HUDEP-2 (cell line): ENCODE measurements at regions not wholly inside any gene's neighbourhood (a gene's known extent, or its start where the extent isn't known, plus 50 kb on each side); places are given as distances from the start of the nearest gene placed in this dataset.
"Not testable (repeated sequence)": the region's sequence is repeated elsewhere in the genome, so short reads cannot be mapped to it uniquely, and the experiment has no call there.

Experiments
- DNase-seq, 76 experiments: peaks; one replicate each; lab custom pipeline; 2025; ENCODE audit not compliant: unreplicated experiment in 76 of 76; lab: John Stamatoyannopoulos, UW

DNA sequence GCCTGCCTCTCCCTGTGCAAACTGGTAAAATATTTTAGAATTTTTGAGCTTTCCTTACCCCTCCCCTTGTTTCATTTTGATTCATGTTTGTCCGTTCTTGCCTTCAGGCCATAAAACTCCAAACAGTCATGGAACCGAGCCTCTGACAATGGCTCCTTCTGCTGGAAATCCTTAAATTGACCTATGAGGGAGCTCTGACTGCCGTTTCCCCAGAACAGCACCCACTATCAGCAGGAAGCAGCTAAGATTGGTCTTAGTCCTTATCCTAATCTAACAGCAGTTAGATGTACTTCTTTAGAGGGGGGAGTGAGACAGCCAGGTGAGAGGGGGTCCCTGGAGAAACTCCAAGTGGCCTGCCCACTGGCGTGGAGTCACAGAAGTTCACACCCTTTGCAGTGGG is 106.7 kb downstream of the FAM174A start:
- DNase-seq: no peak

GRCh38 chr5:100643473-100643872 is 108.3 kb downstream of the FAM174A start:
- DNase-seq: no peak

DNA sequence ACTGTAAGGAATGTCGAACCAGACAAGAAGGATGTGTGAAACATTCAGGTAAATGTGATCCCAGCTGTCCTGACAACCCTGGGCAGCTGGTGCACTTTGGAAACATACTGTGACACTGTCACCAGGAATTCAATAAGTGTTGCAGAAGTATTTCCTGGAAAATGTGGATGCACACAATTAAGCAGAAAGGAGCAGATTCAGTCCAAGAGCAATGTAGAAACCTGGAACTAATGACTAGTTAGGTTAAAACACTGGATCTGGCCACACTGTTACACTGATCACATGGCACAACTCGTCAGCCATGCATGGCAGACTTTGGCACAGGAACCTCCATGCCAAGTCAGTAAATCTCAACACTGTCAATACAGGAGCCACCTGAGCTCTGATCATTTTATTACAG is 109.0 kb downstream of the FAM174A start:
- no peak for DNase-seq

DNA sequence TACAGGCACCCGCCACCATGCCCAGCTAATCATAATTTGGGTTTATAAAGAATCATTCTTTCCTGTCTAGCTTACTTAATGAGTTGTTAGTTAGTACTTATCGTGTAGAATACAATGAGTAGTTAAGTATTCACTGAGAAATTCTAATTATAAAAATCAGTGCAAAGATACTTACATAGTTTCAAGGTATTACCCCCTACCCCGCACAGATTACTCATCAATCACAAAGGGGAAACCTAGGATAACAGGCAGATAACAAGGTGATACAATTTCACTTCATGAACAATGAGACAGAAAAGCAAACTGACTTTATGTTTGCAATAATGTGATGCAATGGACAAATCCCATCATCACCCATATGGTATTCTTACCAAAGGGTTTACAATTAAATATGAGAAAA is 109.6 kb downstream of the FAM174A start:
- no peak for DNase-seq

DNA sequence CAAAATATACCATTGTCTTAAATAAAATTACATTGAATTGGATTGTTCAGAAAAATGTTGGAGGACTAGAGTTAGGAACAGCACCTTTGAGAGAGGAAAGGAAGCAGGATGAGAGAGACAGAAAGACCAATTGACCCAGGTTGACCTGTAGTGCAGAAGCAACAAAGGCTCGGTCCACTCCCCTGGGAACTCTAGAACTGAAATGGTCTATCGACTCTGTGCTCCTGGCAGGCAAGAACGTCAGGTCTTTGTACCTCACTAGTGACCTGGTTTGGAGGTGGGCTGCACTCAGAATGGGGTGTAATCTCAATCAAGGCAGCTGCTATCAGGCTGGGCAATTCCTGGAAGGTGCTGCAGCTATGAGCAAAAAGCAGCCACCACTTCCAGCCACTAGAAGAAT is 110.8 kb downstream of the FAM174A start:
- DNase-seq: no peak

DNA sequence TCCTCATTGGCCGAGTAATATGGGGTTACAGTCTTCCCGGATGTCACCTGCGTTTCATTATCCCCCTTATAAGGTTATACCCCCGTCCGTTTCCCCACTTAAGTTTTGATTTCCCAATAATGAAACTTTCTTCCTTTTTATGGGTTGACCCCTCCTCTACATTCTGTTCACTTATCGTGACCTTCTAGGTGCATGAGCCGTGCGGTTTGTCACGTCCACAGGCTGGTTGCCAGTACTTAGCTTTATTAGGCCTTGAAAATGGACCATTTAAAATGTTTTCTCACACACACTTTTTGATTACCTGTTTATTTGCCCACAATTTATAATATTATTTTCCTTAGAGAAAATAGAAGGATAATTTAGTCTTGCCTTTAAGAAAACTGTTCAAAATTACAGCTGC is 111.5 kb downstream of the FAM174A start:
- DNase-seq: no peak

GRCh38 chr5:100647461-100648230 is 112.5 kb downstream of the FAM174A start:
- DNase-seq: peak in 57 of 76 experiments; percentile 2 to 66 (median 29)

GRCh38 chr5:100654895-100655294 is 119.7 kb downstream of the FAM174A start:
- peak in 3 of 76 experiments; percentile 2 to 15 (median 7) for DNase-seq

DNA sequence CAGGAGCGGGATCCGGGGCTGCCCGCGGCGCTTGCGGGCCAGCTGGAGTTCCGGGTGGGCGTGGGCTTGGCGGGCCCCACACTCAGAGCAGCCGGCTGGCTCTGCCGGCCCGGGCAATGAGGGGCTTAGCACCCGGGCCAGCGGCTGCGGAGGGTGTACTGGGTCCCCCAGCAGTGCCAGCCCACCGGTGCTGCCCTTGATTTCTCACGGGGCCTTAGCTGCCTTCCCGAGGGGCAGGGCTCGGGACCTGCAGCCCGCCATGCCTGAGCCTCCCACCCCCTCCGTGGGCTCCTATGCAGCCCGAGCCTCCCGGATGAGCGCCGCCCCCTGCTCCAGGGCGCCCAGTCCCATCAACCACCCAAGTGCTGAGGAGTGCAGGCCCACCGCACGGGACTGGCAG is 121.6 kb downstream of the FAM174A start:
- not testable (repeated sequence) for DNase-seq

DNA sequence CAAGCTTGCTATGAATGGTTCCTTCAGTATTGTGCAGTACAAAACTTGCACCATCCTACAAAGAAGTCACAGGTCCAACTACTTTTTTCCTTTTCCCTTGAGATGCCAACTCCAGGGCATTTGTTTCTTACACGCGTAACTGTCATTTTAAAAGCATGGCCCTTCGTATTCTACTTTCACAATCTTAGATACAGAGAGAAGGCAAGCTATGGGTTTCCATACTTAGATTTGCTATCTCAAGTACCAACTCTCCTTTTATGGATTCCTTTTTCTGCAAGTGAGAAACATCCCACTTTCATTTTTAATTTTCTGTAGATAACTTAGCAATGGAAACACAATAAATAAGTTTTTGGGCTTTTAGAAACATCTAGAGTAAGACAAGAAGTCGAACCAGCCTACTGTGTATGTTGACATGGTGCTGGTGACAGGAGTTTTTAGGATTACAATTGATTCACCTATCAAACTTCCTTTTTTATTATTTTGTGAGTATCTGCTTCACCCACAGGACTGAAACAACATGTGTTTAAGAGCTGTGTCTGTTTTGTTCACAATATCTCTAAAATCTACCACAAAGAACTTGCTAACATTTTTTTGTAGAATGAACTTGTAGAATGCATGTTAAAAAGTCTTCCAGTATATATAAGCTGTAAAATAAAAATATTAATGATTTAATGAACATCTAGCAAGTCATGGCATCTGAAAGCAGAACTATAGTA is 124.1 kb downstream of the FAM174A start:
- DNase-seq: no peak

DNA sequence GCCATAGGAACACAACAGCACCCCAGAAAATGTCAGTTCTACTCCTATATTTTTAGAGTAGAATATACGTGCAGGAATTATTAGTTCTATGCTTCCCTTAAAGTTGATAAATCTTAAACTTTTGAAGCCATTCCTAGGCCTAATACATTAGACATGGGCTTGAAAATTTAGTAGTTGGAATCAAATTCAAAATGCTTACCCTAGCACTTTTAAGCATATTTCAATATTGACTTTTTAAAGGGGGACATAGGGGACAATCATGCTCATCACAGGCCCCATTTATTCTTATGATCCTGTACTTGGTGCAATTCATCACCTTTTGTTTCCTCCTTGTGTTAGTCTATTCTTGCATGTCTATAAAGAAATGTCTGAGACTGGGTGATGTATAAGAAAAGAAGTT is 129.0 kb downstream of the FAM174A start:
- no peak for DNase-seq

- DNase-seq: no peak
These were observed 132.0 kb downstream of the FAM174A start for GRCh38 chr5:100667161-100667630.

GRCh38 chr5:100668511-100668910 is 133.3 kb downstream of the FAM174A start:
- DNase-seq: no peak

DNA sequence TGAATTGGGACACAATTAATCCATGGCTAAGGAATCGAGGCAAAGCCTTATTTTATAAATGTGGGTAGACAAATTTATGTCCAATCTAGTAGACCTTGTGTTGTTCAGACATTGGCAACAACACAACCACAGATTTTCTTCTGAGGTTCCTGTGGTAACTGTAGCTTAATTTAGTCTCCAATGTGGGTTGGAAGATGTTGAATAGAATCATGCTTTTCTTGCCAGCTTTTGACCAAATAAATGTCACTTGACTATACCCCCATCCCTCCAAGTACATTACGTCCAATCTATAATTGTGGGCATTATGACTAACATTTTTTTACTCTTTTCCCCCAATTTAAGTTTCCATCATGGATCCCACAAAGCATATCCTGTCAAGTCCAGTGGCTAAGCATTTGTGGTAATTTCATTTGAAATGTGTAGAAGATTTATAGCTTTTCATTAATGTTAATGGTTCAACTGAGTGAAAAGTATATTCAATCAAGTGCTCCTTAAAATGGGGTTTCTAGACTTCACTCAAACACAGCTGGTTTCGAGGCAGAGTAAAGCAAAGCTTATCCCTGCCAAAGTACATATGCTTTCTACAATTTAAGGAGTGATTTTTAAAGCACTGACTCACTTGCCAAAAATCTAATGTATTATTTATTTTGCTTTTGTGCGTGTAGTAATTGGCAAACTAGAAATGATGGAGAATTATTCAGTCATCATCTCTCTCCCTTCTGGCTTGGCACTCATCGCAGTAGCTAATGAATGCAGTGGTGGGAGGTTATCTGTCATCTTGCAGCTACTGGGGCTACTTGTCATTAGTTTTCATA is 141.8 kb downstream of the FAM174A start:
- DNase-seq: no peak

DNA sequence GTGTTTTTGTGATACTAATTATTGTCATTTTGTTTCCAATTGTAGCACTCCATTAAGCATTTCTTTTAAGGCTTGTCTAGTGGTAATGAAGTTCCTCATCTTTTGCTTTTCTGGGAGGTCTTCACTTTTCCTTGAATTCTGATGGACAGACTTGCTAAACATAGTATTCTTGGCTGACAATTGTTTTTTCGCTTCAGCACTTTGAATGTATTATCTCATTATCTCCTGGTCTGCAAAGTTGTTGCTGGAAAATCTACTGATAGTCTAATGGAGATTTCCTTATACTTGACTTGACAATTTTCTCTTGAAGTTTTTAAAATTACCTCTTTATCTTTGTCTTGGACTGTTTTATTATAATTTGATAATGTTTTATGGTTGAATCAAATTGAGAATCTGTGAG is 147.5 kb downstream of the FAM174A start:
- DNase-seq: no peak

- no peak for DNase-seq
These were observed 148.7 kb downstream of the FAM174A start for GRCh38 chr5:100683881-100684280.

DNA sequence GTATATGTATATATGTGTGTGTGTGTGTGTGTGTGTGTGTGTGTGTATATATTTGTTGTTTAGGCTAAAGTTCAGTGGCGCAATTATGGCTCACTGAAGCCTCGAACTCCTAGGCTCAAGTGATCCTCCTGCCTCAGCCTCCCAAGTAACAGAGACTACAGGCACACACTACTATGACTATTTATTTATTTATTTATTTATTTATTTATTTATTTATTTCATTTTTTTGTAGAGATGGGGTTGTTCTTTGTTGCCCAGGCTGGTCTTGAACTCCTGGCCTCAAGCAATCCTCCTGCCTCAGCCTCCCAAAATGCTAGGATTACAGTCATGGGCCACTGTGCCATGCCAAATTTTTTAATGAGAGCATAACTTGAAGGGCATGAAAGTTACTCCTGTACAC is 149.9 kb downstream of the FAM174A start:
- not testable (repeated sequence) for DNase-seq

DNA sequence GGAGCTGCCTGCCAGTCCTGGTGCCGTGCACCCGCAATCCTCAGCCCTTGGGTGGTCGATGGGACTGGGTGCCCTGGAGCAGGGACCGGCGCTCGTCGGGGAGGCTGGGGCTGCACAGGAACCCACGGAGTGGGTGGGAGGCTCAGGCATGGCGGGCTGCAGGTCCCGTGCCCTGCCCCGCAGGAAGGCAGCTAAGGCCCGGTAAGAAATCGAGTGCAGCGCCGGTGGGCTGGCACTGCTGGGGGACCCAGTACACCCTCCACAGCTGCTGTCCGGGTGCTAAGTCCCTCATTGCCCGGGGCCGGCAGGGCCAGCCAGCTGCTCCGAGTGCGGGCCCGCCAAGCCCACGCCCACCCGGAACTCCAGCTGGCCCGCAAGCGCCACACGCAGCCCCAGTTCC is 153.7 kb downstream of the FAM174A start:
- DNase-seq: not testable (repeated sequence)

DNA sequence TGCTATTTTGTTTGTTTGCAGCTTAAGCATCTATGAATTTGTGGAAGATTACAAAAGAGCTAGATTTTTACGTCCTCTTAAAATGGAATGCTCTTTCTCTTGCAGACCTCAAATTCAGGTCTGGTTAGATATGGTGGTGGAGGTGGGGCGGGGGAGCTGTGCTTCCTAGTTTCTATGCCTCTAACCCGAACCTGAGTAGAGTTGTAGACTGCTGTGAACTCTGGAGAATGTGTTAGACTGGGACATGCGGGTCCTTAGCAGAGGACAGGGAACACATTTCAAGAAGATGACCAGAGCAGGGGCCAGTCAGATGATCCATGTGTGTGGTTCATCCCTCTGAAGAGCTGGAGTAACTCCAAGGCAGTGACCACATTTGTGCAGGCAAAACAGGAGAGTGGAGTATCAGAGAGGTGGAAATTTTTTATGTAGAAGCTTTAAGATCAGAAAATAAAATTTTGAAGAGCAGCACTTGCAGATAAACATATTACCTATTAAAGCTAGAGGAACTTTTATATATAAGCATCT is 154.9 kb downstream of the FAM174A start:
- no peak for DNase-seq

DNA sequence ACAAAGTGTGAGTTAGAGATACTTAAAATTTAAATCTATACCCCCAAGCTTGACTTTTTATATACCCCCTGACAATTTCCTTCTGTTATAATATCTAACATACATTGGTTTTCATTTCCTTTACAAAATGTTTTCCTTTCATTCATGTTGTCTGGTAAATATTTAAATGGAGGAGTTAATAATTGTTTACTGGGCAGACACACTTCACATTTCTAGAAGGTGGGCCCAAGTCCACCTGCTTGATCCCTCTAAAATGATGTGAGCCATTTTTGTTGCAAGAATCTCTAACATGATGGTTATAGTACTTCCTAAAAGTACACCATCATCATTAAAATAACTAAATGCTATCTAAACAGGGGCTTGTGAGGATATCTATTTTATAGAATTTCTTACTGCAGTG is 155.9 kb downstream of the FAM174A start:
- no peak for DNase-seq

GRCh38 chr5:100691548-100691947 is 156.4 kb downstream of the FAM174A start:
- no peak for DNase-seq
